Endodermal cell (in vitro differentiated cells): ENCODE measurements at regions not wholly inside any gene's neighbourhood (a gene's known extent, or its start where the extent isn't known, plus 50 kb on each side); places are given as distances from the start of the nearest gene placed in this dataset.

ENCODE experiments used
- DNase-seq: peaks from one replicate; pipeline ENCODE4 v3.0.0-alpha.2; 2017
- H3K27ac ChIP-seq: 2 replicates; pipeline ENCODE4 v1.5.1; 2013; ENCODE audit warnings: mild to moderate bottlenecking, low read depth, low read length, moderate library complexity
- H3K27me3 ChIP-seq: 2 replicates; pipeline ENCODE4 v1.6.1; 2013; ENCODE audit warnings: mild to moderate bottlenecking, low read length, moderate library complexity; ENCODE audit not compliant: insufficient read depth, control insufficient read depth, poor library complexity, severe bottlenecking
- H3K36me3 ChIP-seq: 2 replicates; pipeline ENCODE4 v1.7.0; 2013; ENCODE audit warnings: mild to moderate bottlenecking, low read length, moderate library complexity; ENCODE audit not compliant: control insufficient read depth, insufficient read depth
- H3K4me1 ChIP-seq: one replicate; pipeline ENCODE4 v1.7.0; 2013; ENCODE audit warnings: low read length; ENCODE audit not compliant: control insufficient read depth, insufficient read depth
- H3K4me3 ChIP-seq: 2 replicates; pipeline ENCODE4 v1.5.1; 2013; ENCODE audit warnings: mild to moderate bottlenecking, low read length, moderate library complexity
- H3K9ac ChIP-seq: 2 replicates; pipeline ENCODE4 v1.6.1; 2013; ENCODE audit warnings: mild to moderate bottlenecking, low read length, moderate library complexity; ENCODE audit not compliant: poor library complexity, severe bottlenecking; ENCODE audit errors: extremely low read depth
- H3K9me3 ChIP-seq: 2 replicates; pipeline ENCODE4 v1.6.1; 2013; ENCODE audit warnings: mild to moderate bottlenecking, low read length, moderate library complexity; ENCODE audit not compliant: control insufficient read depth
- H3K27ac Mint-ChIP-seq: 2 replicates; pipeline ENCODE4 v1.8.0; 2020; ENCODE audit warnings: mixed read lengths
- H3K27me3 Mint-ChIP-seq: 2 replicates; pipeline ENCODE4 v1.8.0; 2021; ENCODE audit warnings: mild to moderate bottlenecking, mixed read lengths; ENCODE audit not compliant: insufficient read depth
- H3K36me3 Mint-ChIP-seq: 2 replicates; pipeline ENCODE4 v1.8.0; 2020; ENCODE audit warnings: low read depth, mixed read lengths
- H3K4me1 Mint-ChIP-seq: 2 replicates; pipeline ENCODE4 v1.8.0; 2020; ENCODE audit warnings: mixed read lengths
- H3K4me3 Mint-ChIP-seq: 2 replicates; pipeline ENCODE4 v1.8.0; 2020; ENCODE audit warnings: mild to moderate bottlenecking, moderate library complexity, mixed read lengths
- H3K9me3 Mint-ChIP-seq: 2 replicates; pipeline ENCODE4 v1.8.0; 2020; ENCODE audit warnings: mild to moderate bottlenecking, mixed read lengths
- CTCF ChIP-seq: fragments of 200-600 bp; sonication (generic); conservative IDR thresholded peaks from 2 replicates; pipeline ENCODE4 v1.5.0; 2021; ENCODE audit warnings: antibody characterized with exemption, mild to moderate bottlenecking
- WGBS, 2 experiments: methylation state at CpG; one replicate each; pipeline versions ENCODE4 v1.1.5 to v1.1.7; 2013; ENCODE audit warnings: missing lambda C conversion rate in 2 of 2, mixed read lengths in 1 of 2; ENCODE audit not compliant: insufficient coverage in 1 of 2, insufficient read length in 1 of 2; 5-methylcytosine and 5-hydroxymethylcytosine counted together

- 88 to 89% methylated on average over 6 to 7 of the region's 7 CpGs for WGBS, 2 experiments
- H3K9me3 ChIP-seq = no peaks in the 10 kb centered on the region
- Mint-ChIP-seq H3K27ac (no peak overlapping the region), H3K4me3 (no peak overlapping the region), H3K27me3 (peaks cover 7% of the 10 kb centered on the region), H3K9me3 (no peaks in the 10 kb centered on the region), H3K4me1 (peaks cover 3% of the 10 kb centered on the region), H3K36me3 (no peaks in the 10 kb centered on the region)
- no peak for DNase-seq
- H3K27me3 ChIP-seq = no peaks in the 10 kb centered on the region
- no peak overlapping the region for H3K27ac ChIP-seq
- no peak overlapping the region for H3K4me3 ChIP-seq
- no peak overlapping the region for H3K9ac ChIP-seq
- no peak for TF ChIP-seq CTCF
- no peaks in the 10 kb centered on the region for H3K36me3 ChIP-seq
- no peaks in the 10 kb centered on the region for H3K4me1 ChIP-seq
Measured at GRCh38 chr18:78510636-78511035, 469.0 kb upstream of the SALL3 start.

DNA sequence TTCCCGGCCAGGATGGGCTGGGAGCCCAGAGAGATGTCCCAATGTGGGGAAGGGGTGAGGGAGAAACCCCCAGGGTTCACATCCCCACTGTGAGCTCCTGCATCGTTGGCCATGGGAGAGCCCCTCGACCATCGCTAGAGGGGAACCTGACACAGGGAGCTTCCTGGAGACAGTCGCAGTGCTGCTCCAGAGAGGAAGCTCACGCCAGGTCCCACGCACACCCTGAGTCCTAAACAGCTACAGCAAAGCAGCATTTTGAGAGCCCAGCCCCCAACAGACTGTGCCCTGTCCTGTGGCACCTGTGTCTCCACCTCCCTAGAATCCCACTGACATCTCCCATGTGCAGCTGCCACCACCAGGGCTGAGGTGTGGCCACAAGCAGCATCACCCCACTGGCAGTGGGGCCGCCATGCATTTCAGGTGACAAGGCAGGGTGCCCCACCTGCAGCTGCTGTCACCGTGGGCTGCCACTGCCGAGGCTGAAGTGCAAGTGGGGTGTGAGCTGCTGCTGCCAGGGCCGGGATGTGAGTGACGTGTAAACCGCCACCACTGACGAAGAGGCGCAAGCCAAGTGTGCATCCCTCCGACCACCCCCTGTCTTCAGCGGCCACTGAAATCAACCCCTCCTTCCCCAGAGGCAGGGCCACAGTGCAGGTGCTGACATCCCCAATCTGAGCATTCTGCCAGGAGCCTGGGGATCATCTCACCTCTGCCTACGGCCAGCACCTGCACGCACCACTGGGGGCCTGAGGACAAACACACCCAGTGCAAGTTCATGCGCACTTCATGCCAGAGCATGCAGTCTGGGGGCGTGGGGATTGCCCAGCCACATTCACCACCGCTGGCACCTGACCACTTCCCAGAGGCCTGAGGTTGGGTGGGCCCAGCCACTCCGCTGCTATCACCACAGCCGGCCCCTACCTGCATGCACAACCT is 467.7 kb upstream of the SALL3 start:
- no peak overlapping the region for H3K27ac ChIP-seq
- no peaks in the 10 kb centered on the region for H3K9me3 ChIP-seq
- no peak for DNase-seq
- Mint-ChIP-seq H3K9me3 (no peaks in the 10 kb centered on the region), H3K27me3 (peaks cover 2% of the 10 kb centered on the region), H3K4me1 (no peaks in the 10 kb centered on the region), H3K4me3 (no peak overlapping the region), H3K27ac (no peak overlapping the region), H3K36me3 (no peaks in the 10 kb centered on the region)
- H3K4me3 ChIP-seq = no peak overlapping the region
- no peak overlapping the region for H3K9ac ChIP-seq
- WGBS, 2 experiments = 85 to 89% methylated on average over 12 to 24 of the region's 24 CpGs
- no peaks in the 10 kb centered on the region for H3K36me3 ChIP-seq
- no peaks in the 10 kb centered on the region for H3K4me1 ChIP-seq
- no peaks in the 10 kb centered on the region for H3K27me3 ChIP-seq
- no peak for TF ChIP-seq CTCF

DNA sequence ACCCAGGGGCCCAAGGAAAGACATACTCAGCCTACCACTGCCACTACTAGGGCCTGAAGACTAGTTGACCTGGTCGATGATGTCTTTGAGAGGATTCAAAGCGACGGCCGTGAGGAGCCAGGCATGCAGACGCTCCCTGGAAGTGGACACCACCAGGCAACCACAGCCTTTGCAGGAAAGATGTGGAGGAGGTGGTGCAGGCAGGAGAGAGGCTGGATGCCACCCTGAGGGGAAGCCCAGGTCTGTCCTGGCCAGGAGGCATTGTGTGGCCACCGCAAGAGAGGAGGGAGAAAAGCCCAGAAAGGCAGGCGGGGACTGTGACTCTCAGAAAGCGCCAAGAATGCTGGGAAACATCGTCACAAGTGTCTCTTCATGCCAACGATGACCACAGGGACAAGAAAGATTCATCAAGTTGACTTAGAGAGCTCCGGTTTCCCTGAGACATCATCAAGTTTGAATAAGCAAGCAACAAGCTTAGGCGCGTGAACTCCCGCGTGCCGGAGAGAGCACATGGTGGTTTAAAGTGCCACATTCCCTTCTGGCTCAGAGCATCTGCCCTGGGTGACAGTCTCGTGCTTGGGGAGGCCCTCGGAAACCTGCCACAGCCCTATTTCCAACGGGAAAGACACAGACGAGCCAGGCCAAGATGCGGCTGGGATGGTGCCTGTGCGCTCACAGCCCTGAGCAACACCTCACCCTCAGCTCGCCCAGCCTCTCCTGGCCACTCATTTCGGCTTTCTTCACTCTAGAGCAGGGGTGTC is 464.5 kb upstream of the SALL3 start:
- DNase-seq = peak; percentile 25
- Histone ChIP-seq H3K9ac (no peak overlapping the region), H3K9me3 (no peaks in the 10 kb centered on the region), H3K4me3 (no peak overlapping the region), H3K4me1 (no peaks in the 10 kb centered on the region), H3K27ac (no peak overlapping the region), H3K27me3 (no peaks in the 10 kb centered on the region), H3K36me3 (no peaks in the 10 kb centered on the region)
- WGBS, 2 experiments = 87 to 89% methylated on average over 20 to 24 of the region's 24 CpGs
- no peaks in the 10 kb centered on the region for H3K27me3 Mint-ChIP-seq
- no peak for TF ChIP-seq CTCF
- no peaks in the 10 kb centered on the region for H3K9me3 Mint-ChIP-seq
- H3K27ac Mint-ChIP-seq = no peak overlapping the region
- no peaks in the 10 kb centered on the region for H3K4me1 Mint-ChIP-seq
- H3K36me3 Mint-ChIP-seq = no peaks in the 10 kb centered on the region
- no peak overlapping the region for H3K4me3 Mint-ChIP-seq
